Panc1 (cell line): ENCODE measurements at regions not wholly inside any gene's neighbourhood (a gene's known extent, or its start where the extent isn't known, plus 50 kb on each side); places are given as distances from the start of the nearest gene placed in this dataset.

ENCODE experiments used
- ATAC-seq: fragments of 200-7000 bp; cut with Tn5 transposase; 2 replicates; pipeline ENCODE4 v1.9.1; 2020; ENCODE audit warnings: mild to moderate bottlenecking, moderate library complexity
- BruUV-seq: library from RNA; stranded (reverse); fragments of 400-500 nt; replicated peaks from 2 replicates; lab custom pipeline; 2021; lab: Mats Ljungman, UMichigan
- CTCF ChIA-PET: fragments of 300-600 bp; sonication (Branson Sonifier 250); formaldehyde crosslinking; loops from one replicate; lab custom pipeline; 2022; ENCODE audit warnings: antibody characterized with exemption; lab: Charles Lee
- POLR2A ChIA-PET: fragments of 300-600 bp; sonication (Branson Sonifier 250); formaldehyde crosslinking; loops from one replicate; lab custom pipeline; 2022; ENCODE audit warnings: antibody characterized with exemption; lab: Charles Lee
- DNase-seq: peaks from one replicate; pipeline ENCODE4 v3.0.0-alpha.2; 2010; ENCODE audit warnings: low read depth, low spot score
- H3K27ac ChIP-seq: 2 replicates; pipeline ENCODE4 v1.5.1; 2011; ENCODE audit warnings: mild to moderate bottlenecking, low read length, inconsistent platforms
- H3K27me3 ChIP-seq: fragments of 200-500 bp; sonication (Bioruptor generic); 2 replicates; pipeline ENCODE4 v1.6.0; 2014; ENCODE audit warnings: low read length, inconsistent platforms; ENCODE audit not compliant: control insufficient read depth, insufficient read depth
- H3K36me3 ChIP-seq: fragments of 200-500 bp; sonication (Bioruptor generic); 2 replicates; pipeline ENCODE4 v1.5.1; 2014; ENCODE audit warnings: inconsistent platforms, mild to moderate bottlenecking, low read length, moderate library complexity; ENCODE audit not compliant: control insufficient read depth, insufficient read depth
- H3K4me1 ChIP-seq: 2 replicates; pipeline ENCODE4 v1.5.1; 2011; ENCODE audit warnings: inconsistent platforms, mild to moderate bottlenecking, low read length, moderate library complexity; ENCODE audit not compliant: control insufficient read depth, insufficient read depth
- H3K4me3 ChIP-seq, 2 experiments: 2 replicates each; pipeline ENCODE4 v1.5.1; 2011 to 2012; ENCODE audit warnings: low read depth in 2 of 2, low read length in 2 of 2, mild to moderate bottlenecking in 2 of 2, inconsistent platforms in 1 of 2, moderate library complexity in 1 of 2
- H3K9me3 ChIP-seq: fragments of 200-500 bp; sonication (Bioruptor generic); 2 replicates; pipeline ENCODE4 v1.5.1; 2014; ENCODE audit warnings: low read depth, mild to moderate bottlenecking, inconsistent platforms, low read length, moderate library complexity; ENCODE audit not compliant: control insufficient read depth, insufficient read depth
- POLR2AphosphoS5 ChIP-seq: IDR thresholded peaks from 2 replicates; pipeline ENCODE4 v1.6.1; 2012; ENCODE audit warnings: mild to moderate bottlenecking, low read depth, low read length, moderate library complexity
- SIN3A ChIP-seq: IDR thresholded peaks from 2 replicates; pipeline ENCODE4 v1.6.1; 2012; ENCODE audit warnings: low read depth, mild to moderate bottlenecking, low read length, moderate library complexity, borderline replicate concordance; ENCODE audit not compliant: insufficient read depth
- TCF7L2 ChIP-seq: IDR thresholded peaks from 2 replicates; pipeline ENCODE4 v1.6.1; 2011; ENCODE audit warnings: mild to moderate bottlenecking, low read depth, low read length, inconsistent platforms
- in situ Hi-C: cut with HindIII; loops from 2 replicates; pipeline ENCODE4 v1.10.0; 2016; ENCODE audit warnings: low sequenced_read_pairs, low pct_unique_long_range_greater_than_20kb
- intact Hi-C: fragments of 100-400 bp; cut with micrococcal nuclease; formaldehyde crosslinking; loops from one replicate; pipeline ENCODE4 v1.10.0; 2022; ENCODE audit not compliant: unreplicated experiment
- TF ChIP-seq, protein P1 (sequence below): fragments of 450-650 bp; IDR thresholded peaks from 2 replicates; pipeline ENCODE4 v1.5.1; 2017; ENCODE audit warnings: mild to moderate bottlenecking
- TF ChIP-seq, protein P2 (sequence below), 2 experiments: IDR thresholded peaks; 2 replicates each; pipeline ENCODE4 v1.6.1; 2011 to 2012; ENCODE audit warnings: low read depth in 2 of 2, control low read depth in 1 of 2, low read length in 1 of 2, mild to moderate bottlenecking in 1 of 2, moderate library complexity in 1 of 2; ENCODE audit not compliant: insufficient read depth in 1 of 2

DNA sequence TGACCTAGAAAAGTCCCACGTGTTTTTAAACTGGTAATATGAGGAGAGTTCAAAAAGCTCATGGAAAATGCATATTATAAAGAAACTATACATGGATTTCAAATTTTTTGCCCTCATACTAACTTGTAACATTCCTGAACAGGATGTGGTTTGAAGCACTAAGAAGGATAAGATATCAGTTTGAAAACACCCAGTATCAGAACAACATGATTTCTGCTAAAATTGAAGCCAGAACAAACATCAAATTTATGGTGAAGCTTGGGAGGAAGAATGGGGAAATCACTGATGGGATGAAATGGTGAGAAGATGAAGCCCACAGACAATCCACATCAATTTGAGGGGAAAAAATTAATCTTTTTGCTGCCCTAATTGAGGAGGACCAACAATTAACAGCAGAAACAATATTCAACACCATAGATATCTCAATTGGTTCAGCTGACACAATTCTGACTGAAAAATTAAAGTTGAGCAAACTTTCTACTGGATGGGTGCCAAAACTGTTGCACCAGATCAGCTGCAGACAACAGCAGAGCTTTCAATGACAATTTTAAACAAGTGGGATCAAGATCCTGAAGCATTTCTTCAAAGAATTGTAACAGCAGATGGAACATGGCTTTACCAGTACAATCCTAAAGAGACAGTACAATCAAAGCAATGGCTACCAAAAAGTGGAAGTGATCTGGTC lies 113.2 kb upstream of the SNX2 start:
- POLR2A ChIA-PET: no interaction called here
- TF ChIP-seq, protein P1, sequence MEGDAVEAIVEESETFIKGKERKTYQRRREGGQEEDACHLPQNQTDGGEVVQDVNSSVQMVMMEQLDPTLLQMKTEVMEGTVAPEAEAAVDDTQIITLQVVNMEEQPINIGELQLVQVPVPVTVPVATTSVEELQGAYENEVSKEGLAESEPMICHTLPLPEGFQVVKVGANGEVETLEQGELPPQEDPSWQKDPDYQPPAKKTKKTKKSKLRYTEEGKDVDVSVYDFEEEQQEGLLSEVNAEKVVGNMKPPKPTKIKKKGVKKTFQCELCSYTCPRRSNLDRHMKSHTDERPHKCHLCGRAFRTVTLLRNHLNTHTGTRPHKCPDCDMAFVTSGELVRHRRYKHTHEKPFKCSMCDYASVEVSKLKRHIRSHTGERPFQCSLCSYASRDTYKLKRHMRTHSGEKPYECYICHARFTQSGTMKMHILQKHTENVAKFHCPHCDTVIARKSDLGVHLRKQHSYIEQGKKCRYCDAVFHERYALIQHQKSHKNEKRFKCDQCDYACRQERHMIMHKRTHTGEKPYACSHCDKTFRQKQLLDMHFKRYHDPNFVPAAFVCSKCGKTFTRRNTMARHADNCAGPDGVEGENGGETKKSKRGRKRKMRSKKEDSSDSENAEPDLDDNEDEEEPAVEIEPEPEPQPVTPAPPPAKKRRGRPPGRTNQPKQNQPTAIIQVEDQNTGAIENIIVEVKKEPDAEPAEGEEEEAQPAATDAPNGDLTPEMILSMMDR: no peak
- TF ChIP-seq TCF7L2 (no peak), SIN3A (no peak), POLR2AphosphoS5 (no peak)
- TF ChIP-seq, protein P2, sequence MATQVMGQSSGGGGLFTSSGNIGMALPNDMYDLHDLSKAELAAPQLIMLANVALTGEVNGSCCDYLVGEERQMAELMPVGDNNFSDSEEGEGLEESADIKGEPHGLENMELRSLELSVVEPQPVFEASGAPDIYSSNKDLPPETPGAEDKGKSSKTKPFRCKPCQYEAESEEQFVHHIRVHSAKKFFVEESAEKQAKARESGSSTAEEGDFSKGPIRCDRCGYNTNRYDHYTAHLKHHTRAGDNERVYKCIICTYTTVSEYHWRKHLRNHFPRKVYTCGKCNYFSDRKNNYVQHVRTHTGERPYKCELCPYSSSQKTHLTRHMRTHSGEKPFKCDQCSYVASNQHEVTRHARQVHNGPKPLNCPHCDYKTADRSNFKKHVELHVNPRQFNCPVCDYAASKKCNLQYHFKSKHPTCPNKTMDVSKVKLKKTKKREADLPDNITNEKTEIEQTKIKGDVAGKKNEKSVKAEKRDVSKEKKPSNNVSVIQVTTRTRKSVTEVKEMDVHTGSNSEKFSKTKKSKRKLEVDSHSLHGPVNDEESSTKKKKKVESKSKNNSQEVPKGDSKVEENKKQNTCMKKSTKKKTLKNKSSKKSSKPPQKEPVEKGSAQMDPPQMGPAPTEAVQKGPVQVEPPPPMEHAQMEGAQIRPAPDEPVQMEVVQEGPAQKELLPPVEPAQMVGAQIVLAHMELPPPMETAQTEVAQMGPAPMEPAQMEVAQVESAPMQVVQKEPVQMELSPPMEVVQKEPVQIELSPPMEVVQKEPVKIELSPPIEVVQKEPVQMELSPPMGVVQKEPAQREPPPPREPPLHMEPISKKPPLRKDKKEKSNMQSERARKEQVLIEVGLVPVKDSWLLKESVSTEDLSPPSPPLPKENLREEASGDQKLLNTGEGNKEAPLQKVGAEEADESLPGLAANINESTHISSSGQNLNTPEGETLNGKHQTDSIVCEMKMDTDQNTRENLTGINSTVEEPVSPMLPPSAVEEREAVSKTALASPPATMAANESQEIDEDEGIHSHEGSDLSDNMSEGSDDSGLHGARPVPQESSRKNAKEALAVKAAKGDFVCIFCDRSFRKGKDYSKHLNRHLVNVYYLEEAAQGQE (IDR thresholded peaks at IDR 0.05; ENCODE audit: insufficient read depth in 1 of 2, low read depth in 2 of 2, low read length in 1 of 2): no peak
- intact Hi-C loops: no loop called here
- BruUV-seq: no TSS peak
- H3K4me1 ChIP-seq: no peaks in the 10 kb centered on the region
- H3K36me3 ChIP-seq: no peaks in the 10 kb centered on the region
- CTCF ChIA-PET: no interaction called here
- in situ Hi-C loops: no loop called here
- H3K27ac ChIP-seq: no peak overlapping the region
- H3K4me3 ChIP-seq: no peak overlapping the region
- no peak for ATAC-seq
- no peaks in the 10 kb centered on the region for H3K9me3 ChIP-seq
- no peaks in the 10 kb centered on the region; the same call in 1 of the 2 replicates for H3K27me3 ChIP-seq
- no peak for DNase-seq

DNA sequence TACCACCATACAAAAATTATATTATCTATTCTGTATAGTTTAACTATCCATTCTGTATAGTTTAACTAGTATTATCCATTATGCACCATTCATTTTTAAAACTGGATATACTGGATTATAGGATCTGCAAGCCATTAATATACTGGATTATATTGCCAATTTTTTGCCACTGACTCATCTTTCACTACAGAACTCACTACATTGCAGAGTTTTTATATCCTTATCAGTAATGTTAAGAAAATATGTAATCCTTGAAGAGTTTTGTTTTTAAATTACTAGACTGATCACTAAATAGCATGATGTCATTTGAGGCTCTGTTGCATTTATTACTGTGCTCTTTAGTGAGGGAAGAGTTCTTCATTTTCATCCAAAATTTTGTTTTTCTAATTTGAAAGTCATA lies 109.8 kb upstream of the SNX2 start:
- POLR2A ChIA-PET: no interaction called here
- TF ChIP-seq, protein P1: no peak
- TF ChIP-seq SIN3A (no peak), TCF7L2 (no peak), POLR2AphosphoS5 (no peak)
- TF ChIP-seq, protein P2 (IDR thresholded peaks at IDR 0.05; ENCODE audit: insufficient read depth in 1 of 2, low read depth in 2 of 2, low read length in 1 of 2): no peak
- in situ Hi-C loops: no loop called here
- Histone ChIP-seq H3K4me3 (no peak overlapping the region), H3K27ac (no peak overlapping the region), H3K36me3 (no peaks in the 10 kb centered on the region), H3K27me3 (no peaks in the 10 kb centered on the region; the same call in 1 of the 2 replicates), H3K4me1 (no peaks in the 10 kb centered on the region), H3K9me3 (no peaks in the 10 kb centered on the region)
- no TSS peak for BruUV-seq
- CTCF ChIA-PET: no interaction called here
- ATAC-seq: no peak
- intact Hi-C loops: no loop called here
- no peak for DNase-seq
